Common myeloid progenitor, CD34-positive (primary cell): ENCODE measurements at regions not wholly inside any gene's neighbourhood (a gene's known extent, or its start where the extent isn't known, plus 50 kb on each side); places are given as distances from the start of the nearest gene placed in this dataset.
A peak's percentile ranks its signal among the peaks of the same experiment; 100 is the strongest.

Experiments used
- CTCF ChIA-PET: fragments of 350-600 bp; sonication (Branson Sonifier 250); formaldehyde crosslinking; loops from one replicate; lab custom pipeline; 2021; ENCODE audit warnings: antibody characterized with exemption; lab: Charles Lee
- POLR2A ChIA-PET: fragments of 350-600 bp; sonication (Branson Sonifier 250); formaldehyde crosslinking; loops from one replicate; lab custom pipeline; 2021; ENCODE audit warnings: antibody characterized with exemption; lab: Charles Lee
- DNase-seq, 3 donors: peaks; one replicate each; pipeline versions ENCODE4 v3.0.0 to v3.0.0-alpha.2; 2013
- H3K27ac ChIP-seq, 2 experiments: 1 replicate in 1 of 2; 2 replicates in 1 of 2; pipeline ENCODE4 v1.7.0; 2013; ENCODE audit warnings: inconsistent platforms in 2 of 2, low read length in 2 of 2, mild to moderate bottlenecking in 2 of 2, low read depth in 1 of 2, moderate library complexity in 1 of 2; ENCODE audit not compliant: severe bottlenecking in 2 of 2, insufficient read depth in 1 of 2, poor library complexity in 1 of 2
- H3K27me3 ChIP-seq, 5 experiments: replicated peaks in 2 of 5; 1 replicate in 3 of 5; 2 replicates in 2 of 5; pipeline versions ENCODE4 v1.6.1 to v1.7.0; 2013; ENCODE audit warnings: low read length in 4 of 5, mild to moderate bottlenecking in 2 of 5, moderate library complexity in 2 of 5, inconsistent platforms in 1 of 5; ENCODE audit not compliant: insufficient read depth in 5 of 5, control insufficient read depth in 4 of 5
- H3K36me3 ChIP-seq, 4 experiments: 1 replicate in 2 of 4; 2 replicates in 2 of 4; pipeline versions ENCODE4 v1.6.1 to v1.7.0; 2013; ENCODE audit warnings: low read length in 3 of 4, control low read depth in 1 of 4, mild to moderate bottlenecking in 1 of 4; ENCODE audit not compliant: control insufficient read depth in 4 of 4, insufficient read depth in 4 of 4
- H3K4me1 ChIP-seq, 4 experiments: 1 replicate in 3 of 4; 2 replicates in 1 of 4; pipeline versions ENCODE4 v1.6.1 to v1.7.1; 2013; ENCODE audit warnings: low read length in 3 of 4, mild to moderate bottlenecking in 3 of 4, control low read depth in 1 of 4, inconsistent platforms in 1 of 4, moderate library complexity in 1 of 4; ENCODE audit not compliant: control insufficient read depth in 4 of 4, insufficient read depth in 4 of 4; ENCODE audit errors: control extremely low read depth in 1 of 4
- H3K4me3 ChIP-seq, 7 experiments: 1 replicate in 4 of 7; 2 replicates in 3 of 7; pipeline versions ENCODE4 v1.5.1 to v1.7.0; 2013; ENCODE audit warnings: mild to moderate bottlenecking in 7 of 7, low read length in 6 of 7, moderate library complexity in 6 of 7, inconsistent platforms in 2 of 7, low read depth in 2 of 7, control low read depth in 1 of 7; ENCODE audit not compliant: insufficient read depth in 4 of 7, control insufficient read depth in 1 of 7; ENCODE audit errors: extremely low read depth in 1 of 7
- H3K9me3 ChIP-seq, 5 experiments: 1 replicate in 4 of 5; 2 replicates in 1 of 5; pipeline versions ENCODE4 v1.6.1 to v1.7.1; 2013; ENCODE audit warnings: low read length in 4 of 5, mild to moderate bottlenecking in 2 of 5, inconsistent platforms in 1 of 5, low read depth in 1 of 5, moderate library complexity in 1 of 5; ENCODE audit not compliant: control insufficient read depth in 4 of 5, insufficient read depth in 2 of 5; ENCODE audit errors: control extremely low read depth in 1 of 5
- WGBS: methylation state at CpG from one replicate; pipeline ENCODE4 v1.1.5; 2013; ENCODE audit not compliant: insufficient coverage; 5-methylcytosine and 5-hydroxymethylcytosine counted together

DNA sequence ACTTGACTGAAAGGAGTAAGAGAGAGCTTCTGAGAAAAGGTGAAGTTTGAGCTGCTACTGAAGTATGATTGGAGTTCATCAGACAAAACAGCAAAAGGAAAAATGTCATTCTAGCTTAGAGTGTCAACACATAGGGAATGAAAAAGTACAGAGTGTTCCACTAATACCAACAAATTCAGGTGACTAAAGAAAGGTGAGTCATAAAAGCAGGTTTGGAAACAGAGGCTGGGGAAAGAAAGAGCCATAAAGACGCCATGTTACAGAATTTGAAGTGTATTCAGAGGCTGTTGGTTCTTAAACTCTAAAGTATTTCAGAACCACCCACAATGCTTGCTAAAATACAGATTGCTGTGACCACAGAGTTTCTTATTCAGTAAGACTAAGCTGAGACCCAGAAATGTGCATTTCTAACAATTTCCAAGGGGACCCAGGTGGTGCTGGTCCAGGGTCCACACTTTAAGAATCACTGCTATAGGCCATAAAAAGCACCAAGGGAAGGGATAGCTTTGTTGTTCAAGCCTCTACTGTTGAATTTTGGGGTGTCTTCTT lies 143.1 kb downstream of the ELAPOR2 start:
- no peaks in the 10 kb centered on the region for H3K9me3 ChIP-seq
- WGBS: 100% methylated on average over 1 of the region's 1 CpG
- no peak overlapping the region for H3K4me3 ChIP-seq
- POLR2A ChIA-PET: no interaction called here
- CTCF ChIA-PET: interaction anchor here (1.0 to 2.6 kb wide), 4 partner anchors 10 to 320 kb away, joined by 3 to 17 read pairs (median 6); no protein-coding TSS in a partner anchor
- H3K36me3 ChIP-seq: no peaks in the 10 kb centered on the region
- no peak overlapping the region for H3K27ac ChIP-seq
- H3K27me3 ChIP-seq: no peaks in the 10 kb centered on the region
- no peaks in the 10 kb centered on the region for H3K4me1 ChIP-seq
- DNase-seq: no peak

- ChIA-PET CTCF (interaction anchor here (1.1 to 1.5 kb wide), 2 partner anchors 9 to 234 kb away, joined by 3 to 5 read pairs; no protein-coding TSS in a partner anchor), POLR2A (no interaction called here)
- Histone ChIP-seq H3K9me3 (no peaks in the 10 kb centered on the region), H3K36me3 (no peaks in the 10 kb centered on the region), H3K4me1 (no peaks in the 10 kb centered on the region), H3K27ac (no peak overlapping the region), H3K27me3 (no peaks in the 10 kb centered on the region), H3K4me3 (no peak overlapping the region)
- WGBS: no CpG with 5 or more reads among the region's 1 CpG
- peak in 2 of 3 donors; percentile 39 to 48 for DNase-seq
These were observed 144.9 kb downstream of the ELAPOR2 start for GRCh38 chr7:86914551-86914950.
